HG03520 (cell line): ENCODE measurements at regions not wholly inside any gene's neighbourhood (a gene's known extent, or its start where the extent isn't known, plus 50 kb on each side); places are given as distances from the start of the nearest gene placed in this dataset.
A peak's percentile ranks its signal among the peaks of the same experiment; 100 is the strongest.
"Not testable (repeated sequence)": the region's sequence is repeated elsewhere in the genome, so short reads cannot be mapped to it uniquely, and the experiment has no call there.

Source experiments
- ATAC-seq: cut with Tn5 transposase; IDR thresholded peaks from one replicate; pipeline ENCODE4 v1.9.1; 2021; ENCODE audit warnings: mild to moderate bottlenecking, moderate library complexity; ENCODE audit not compliant: unreplicated experiment

DNA sequence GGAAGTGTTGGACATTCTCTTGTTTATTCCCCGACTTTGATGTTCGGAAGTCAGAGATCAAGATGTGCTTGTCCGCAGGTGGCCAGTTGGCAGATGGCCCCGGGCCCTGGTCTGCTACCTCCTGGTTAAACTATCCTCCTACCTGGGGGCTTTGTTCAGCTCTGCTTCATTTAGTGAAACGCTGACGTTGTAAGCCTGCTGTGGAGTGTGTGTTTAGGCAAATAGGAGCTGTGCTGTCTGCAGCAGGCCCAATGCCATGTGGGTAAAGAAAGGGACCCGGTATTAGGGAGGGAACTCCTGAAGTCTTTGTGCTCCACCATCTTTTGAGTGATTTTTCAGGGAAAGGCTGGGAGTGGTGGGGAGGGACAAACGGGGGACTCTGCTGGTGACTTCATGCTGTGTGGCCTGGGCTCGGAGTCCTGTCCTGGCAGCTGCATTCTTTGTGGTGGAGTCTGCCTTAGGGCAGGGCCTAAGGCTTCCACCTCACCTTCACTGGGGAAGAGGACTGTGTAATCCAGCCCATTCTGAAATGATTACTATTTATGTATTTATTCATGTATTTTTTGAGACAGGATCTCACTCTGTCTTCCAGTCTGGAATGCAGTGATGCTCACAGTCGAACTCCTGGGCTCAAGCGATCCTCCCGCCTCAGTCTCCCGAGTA lies 171.1 kb upstream of the KLF6 start:
- no peak for ATAC-seq

DNA sequence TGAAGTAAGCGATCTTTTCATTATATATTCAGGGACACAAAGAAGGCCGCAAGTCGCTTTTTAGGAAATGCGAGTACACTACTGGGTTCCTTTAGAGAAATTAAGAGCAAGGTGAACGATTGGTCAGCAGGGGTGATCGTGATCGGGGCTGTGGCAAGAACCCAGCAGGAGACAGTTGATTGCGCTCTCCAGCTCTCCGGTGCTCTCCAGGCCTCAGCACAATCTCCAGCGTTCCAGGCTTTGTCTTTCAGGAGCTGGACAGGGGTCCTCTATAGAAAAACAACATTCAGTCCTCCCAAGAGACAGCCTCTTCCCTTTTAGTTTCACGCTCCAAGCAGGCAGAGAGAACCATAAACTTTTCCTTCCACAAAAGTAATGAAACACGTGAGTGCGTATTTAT lies 170.5 kb upstream of the KLF6 start:
- no peak for ATAC-seq

DNA sequence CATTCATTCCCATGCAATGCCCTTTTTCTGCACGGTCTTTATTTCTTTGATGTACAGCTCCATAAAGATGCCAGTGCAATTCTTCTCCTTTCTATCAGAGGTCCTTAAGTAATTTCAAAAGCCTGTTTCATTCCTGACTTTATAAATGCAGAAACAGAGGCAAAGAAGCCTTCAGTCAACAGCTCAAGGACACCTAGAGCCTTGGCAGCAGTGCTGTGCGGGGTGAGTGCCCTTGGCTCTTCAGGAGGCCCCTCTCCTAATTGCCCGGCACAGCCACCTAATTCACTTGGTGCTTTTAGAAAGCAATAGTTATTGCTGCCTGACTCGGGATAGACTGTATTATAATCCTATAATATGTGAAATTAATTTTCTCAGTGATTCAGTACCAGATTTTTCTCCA lies 169.6 kb upstream of the KLF6 start:
- ATAC-seq, result no peak

DNA sequence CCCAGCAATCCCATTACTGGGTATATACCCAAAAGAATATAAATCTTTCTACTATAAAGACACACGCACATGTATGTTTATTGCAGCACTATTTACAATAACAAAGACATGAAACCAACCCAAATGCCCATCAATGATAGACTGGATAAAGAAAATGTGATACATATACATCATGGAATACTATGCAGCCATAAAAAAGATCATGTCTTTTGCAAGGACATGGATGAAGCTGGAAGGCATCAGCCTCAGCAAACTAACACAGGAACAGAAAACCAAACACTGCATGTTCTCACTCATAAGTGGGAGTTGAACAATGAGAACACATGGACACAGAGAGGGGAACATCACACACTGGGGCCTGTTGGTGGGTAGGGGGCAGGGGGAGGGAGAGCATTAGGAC lies 169.0 kb upstream of the KLF6 start:
- ATAC-seq, result not testable (repeated sequence)

DNA sequence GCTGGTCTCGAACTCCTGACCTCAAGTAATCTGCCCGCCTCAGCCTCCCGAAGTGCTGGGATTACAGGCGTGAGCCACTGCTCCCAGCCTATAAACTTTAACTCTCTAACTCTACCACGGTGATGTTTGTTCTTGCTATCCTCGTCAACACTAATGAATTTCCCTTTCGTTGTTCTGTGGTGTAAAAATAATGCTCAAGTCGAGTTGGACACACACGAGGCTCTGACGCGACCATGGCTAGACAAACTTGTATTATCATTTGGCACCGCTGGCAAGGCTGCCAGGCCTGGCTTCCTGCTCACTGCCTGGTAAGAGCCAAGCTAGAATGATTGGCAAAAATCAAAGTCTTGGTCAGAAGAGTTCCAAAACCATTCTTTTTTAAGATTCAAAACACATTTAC lies 167.0 kb upstream of the KLF6 start:
- no peak for ATAC-seq

DNA sequence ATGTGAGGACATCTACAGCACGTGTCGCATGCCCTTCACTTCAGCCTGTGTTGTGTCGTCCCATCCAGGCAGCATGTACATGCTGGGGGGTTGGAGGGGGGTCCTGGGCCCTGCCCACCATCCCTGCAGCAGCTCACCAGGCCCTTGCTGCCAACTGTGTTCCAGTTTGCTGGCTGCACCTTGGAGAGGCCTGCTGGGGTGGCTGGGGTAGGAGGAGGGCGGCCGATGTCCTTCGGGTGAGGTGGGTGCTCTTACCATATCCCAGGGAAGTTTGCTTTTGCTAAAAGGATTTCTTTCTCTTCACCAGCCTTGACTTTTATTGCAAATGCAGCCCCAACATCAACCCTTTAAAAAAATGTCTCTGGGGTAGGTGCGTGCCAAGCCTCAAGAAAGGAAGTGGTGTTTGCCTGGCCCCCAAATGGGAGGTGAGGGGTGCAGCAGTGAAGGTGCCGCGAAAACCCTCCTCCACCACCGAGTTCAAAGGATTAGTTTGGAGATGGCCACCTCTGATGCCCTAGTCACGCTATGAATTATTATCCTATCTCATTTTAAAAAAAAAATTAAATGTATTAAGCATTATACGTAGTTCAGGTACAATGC lies 165.8 kb upstream of the KLF6 start:
- no peak for ATAC-seq

DNA sequence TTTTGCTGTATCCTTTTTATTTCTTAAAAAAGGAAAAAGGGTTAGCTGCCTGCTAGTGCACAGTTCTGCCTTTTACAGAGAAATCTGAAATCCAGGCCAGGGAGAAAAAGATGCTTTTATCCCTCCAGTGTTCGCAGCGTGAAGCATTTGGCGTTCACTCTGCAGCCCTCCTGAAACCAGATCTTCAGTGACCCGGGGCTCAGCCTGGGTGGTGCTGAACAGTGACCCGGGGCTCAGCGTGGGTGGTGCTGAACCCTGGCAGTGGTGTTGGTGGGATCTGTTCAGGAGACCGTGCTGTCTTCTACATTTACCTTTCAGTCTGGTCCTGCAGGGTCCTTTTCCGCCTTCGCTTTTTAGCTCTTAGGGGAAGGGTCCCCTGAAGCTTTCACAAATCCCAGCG lies 164.7 kb upstream of the KLF6 start:
- ATAC-seq, result no peak

DNA sequence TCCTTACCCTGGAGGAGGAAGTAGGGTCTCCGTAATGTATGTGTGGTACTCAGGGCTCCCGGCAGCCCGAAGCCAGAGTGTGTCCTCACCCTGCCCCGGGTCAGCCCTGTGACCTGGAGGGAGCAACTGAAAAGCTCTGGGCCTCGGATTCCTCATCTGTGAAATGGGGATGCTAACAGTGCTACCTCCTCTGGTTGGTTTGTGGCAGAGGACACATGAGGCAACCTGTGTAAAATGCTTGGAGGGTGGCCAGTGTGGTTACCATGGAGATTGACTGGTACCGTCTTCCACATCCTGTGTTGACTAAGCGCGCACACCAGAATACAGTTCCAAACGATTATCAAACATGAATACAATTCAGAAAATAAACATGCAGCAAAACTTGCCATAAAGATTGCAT lies 163.8 kb upstream of the KLF6 start:
- no peak for ATAC-seq

DNA sequence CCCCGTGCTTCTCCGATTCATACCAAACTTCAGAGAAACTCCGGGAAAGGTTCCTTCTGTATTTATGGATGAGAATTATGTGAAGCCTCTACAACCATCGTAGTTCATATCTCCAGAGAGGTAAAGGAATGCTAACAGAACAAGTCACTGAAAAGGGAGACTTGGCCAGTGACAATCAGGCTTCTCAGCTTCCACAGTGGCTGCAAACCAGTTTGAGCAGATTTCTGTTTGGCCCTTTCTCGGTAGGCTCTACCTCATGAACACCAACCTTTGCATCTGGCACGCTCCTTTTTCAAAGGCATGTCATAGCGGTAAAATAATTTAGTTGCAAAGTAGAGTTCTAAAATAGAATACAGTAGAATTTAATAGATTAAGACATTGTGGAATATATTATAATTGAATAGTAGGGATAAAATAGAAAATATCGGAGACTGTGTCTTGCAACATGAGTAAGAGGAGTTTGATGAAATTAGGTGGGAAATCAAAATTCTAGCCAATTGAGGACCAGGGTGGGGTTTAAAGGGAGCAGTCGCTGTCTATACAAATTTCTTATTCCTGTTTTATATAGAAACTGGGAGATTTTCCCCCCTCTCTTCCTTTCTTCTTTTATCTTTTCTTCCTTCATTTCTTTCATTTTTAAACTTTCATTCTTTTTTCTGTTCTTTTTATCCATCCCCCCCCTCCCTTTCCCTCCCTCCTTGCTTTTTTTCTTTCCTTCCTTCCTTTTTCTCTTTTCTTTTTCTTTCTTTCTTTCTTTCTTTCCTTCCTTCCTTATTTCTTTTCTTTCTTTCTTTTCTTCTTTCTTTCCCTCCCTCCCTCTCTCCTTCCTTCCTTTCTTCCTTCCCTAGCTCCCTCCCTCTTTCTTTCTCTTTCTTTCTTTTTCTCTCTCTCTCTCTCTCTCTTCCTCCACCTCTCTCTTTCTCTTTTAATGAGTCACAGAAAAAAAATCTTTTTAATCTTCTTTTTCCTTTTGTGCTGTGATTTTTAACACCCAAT lies 161.5 kb upstream of the KLF6 start:
- ATAC-seq, result no peak

DNA sequence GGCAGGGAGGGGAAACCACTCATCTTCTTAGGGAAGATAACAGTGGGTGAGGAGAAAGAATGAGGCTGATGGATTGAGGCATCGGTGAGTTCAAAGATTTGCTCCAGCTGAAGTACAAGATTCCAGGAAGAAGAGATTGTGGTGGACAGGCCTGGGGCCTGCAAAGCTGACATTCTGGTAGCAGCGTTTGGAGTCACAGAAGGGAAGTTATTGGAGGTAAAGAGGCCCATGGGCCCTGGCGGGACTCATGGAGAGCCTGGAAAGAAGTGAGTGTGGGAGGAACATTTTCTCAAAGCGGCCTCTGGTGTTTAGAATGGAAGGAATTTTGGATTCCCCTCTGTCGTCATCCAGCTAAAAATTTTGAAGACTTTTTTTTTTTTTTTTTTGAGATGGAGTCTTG lies 160.0 kb upstream of the KLF6 start:
- ATAC-seq, result no peak

DNA sequence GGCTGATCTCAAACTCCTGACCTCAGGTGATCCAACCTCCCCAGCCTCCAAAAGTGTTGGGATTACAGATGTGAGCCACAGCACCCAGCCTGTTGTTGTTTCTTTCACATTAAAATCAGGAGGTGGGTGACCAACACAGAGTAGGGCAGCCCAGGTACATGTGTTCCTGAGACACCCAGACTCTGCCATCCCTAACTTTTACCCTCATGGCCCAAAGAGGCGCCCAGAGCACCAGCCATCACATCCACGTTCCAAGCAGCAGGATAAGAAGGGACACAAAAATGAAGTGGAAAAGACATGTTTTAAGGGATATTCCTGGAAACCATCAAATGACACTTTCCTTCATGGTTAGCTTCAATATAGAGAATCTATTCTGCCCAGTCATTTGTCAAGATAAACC lies 159.6 kb upstream of the KLF6 start:
- no peak for ATAC-seq

DNA sequence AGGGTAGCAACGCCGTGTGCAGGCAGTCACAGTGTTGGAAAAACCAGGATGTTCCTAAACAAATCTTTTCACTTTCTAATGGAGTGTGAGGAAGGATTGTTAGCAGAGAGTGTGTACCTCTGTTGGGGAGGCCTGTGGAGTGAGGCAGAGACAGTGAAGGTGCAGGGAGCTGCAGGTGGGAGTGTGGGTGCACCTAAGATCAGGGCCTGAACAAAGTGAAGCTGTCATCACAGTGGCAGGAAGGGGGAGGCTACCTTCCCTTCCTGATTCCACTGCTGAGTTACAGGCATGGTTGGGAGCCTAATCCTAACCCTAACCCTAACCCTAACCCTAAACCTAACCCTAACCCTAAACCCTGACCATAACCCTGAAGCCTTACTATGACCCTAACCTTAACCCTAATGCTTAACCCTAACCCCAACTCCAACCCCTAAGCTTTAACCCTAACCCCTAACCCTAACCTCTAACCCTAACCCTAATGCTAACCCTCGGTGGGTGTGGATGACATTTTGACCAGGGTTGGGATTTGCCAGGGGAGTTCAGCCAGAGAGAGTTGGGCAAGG lies 158.8 kb upstream of the KLF6 start:
- ATAC-seq, result no peak

DNA sequence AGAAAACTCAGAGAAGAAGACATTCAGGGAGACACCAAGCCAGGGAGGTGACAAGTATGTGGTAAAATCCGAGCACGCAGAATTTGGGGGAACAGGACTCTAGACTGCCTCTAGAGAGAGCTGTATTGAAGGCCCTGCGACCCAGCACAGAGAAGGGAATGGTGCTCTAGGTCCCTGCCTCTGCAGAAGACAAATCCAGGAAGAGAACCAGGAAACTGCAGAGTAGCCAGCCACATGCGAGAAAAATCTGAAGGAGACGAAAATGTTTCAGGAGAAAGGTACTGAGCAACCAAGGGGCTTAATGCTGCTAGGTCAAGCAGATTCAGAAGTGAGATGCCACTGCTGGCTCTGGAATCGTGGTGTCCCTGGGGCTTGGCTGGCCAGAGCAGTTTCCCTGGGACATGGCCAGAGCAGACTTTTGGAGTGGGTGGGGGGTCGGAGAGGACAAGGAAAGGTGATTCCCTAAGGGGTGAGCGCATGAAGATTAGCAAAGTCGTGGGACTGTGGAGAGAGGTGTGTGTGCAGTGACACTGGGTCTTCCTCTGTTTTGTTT lies 158.0 kb upstream of the KLF6 start:
- no peak for ATAC-seq

DNA sequence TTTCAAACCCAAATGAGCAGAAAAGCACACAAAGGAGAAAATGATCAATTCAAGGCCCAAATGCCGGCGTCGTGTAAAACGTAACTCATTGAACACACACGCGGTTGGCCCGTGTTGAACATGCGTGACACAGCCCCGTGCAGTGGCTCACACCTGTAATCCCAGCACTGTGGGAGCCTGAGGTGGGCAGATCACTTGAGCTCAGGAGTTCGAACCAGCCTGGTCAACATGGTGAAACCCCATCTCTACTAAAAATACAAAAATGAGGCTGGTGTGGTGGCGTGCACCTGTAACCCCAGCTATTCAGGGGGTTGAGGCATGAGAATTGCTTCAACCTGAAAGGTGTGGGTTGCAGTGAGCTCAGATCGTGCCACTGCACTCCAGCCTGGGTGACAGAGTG lies 156.7 kb upstream of the KLF6 start:
- ATAC-seq, result no peak

DNA sequence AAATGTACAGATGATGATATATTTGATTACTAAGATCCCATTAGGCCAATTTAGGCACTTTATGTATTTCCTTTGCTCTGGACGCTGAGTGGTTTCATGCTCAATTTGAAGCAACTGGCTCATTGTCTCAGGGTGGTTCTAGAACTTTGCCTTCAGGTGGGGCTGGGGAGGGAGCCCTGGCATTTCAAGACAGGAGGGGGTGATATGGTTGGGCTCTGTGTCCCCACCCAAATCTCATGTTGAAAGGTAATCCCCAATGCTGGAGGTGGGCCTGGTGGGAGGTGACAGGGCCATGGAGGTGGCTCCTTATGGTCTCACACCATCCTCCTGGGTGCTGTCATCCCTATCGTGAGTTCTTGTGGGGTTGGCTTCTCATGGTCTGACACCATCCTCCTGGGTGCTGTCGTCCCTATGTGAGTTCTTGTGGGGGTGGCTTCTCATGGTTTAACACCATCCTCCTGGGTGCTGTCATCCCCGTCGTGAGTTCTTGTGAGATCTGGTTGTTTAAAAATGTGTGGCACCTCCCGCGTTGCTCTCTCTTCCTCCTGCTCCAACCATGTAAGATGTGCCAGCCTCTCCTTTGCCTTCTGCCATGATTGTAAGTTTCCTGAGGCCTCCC lies 151.5 kb upstream of the KLF6 start:
- ATAC-seq, result no peak

DNA sequence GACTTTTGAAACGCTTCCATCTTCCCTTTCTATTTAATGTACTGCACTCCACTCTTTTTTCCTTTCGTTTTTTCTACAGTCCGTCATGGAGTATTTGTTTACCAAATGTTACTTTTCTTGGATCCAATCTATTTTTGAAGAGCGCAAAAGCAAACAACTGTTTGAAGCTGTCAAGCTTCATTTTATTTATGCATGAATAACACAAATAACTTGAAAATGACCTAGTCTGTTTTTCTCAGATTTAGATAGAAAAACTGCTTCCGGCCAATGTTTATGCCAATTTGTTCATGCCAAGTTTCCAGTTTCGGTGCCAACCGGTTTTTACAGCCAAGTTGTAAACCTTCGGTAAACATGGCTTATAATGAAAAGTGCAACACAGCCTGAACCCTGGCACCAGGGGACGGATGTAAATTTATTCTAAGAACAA lies 150.9 kb upstream of the KLF6 start:
- no peak for ATAC-seq

DNA sequence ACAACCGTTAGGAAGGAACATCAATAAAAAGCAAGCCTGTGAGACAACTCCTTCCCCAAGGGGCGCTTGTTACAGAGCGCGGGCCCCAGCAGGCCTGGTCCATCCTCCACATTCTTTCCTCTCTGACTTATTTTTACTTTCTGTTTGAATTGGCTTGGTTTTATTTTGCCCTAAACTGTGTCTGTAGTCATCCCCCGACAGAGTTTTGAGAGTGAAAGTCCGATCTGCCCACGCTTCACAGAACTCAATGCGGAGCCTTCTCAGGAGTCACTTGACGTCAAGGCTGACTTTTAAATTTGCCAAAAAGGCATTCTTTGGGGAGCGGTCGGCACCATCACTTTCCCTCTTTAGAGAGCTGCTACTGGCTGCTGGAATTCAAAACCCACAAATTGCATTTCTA lies 150.1 kb upstream of the KLF6 start:
- ATAC-seq, result peak; percentile 98

DNA sequence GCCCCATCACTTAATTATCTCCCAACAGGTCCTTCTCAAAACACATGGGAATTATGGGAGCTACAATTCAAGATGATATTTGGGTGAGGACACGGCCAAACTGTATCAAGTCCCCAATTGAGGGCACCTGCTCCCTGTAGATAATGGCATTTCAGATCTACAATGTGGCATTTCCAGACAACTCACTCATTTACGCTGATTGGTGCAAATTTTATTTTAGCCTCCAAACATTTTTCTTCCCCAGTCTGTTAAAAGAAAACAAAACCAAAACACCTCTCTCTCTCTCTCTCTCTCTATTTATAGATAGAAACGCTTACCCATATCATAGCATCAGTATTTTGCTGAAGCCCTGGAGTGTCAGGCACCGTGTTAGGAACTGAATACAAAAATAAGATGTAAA lies 148.7 kb upstream of the KLF6 start:
- no peak for ATAC-seq

DNA sequence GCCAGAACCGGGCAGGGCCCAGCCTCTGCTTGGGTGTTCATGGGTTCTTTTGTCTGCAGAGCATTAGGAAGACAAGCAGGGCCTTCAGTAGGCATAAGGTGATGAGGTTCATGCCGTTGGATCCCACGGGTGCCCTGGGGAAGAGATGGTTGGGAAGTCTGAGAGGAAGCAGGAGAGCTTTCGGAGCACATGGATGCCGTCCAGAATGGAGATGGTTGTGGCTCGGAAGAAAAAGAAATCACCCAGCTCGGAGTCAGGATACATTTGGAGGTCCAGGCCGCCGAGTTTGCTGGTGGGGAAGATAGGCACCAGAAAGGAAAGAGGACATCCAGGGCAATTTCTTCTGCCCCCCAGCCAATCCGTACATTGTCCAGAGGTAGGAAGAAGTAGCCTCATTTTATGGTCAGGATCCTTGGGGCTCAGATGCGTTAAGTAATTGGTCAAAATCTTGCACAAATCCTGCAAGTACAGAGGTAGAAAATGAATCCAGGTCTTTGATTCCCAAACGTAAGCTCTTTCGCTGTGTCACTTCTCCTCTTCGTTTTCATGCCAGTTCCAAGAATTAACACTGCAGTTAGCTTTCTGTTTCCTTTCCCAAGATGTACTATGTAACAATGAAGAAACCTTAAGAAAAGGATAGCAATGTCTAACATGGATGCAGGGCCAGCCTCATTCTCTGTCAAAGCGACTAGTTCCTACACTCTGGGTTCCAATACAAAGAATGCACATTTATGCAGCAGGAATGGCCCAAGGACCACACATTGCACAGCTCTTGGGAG lies 147.8 kb upstream of the KLF6 start:
- no peak for ATAC-seq

DNA sequence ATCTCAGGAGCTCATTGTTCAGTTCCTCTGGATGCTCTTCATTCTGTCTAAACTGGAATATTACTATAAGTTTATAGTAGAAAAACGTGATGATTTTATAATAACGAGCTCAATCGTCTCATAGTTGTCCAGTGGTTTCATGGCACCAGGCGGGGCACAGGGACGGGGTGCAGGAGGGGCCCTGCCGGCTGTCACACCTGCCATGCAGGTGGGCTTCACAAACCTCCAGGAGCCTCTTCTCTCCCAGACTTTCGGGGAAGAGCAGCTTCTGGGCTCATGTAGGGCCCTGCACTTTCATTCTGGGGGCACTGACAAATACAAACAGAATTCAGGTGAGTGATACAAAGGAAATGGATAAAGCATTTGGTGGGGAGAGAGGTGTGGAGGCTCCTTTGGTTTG lies 146.9 kb upstream of the KLF6 start:
- no peak for ATAC-seq
